Muscle layer of duodenum (tissue), 2 donors: ENCODE measurements at regions not wholly inside any gene's neighbourhood (a gene's known extent, or its start where the extent isn't known, plus 50 kb on each side); places are given as distances from the start of the nearest gene placed in this dataset.

Source experiments
- H3K27ac ChIP-seq: one replicate; pipeline ENCODE4 v1.7.0; 2013; ENCODE audit warnings: mild to moderate bottlenecking, low read length
- H3K27me3 ChIP-seq: one replicate; pipeline ENCODE4 v1.7.0; 2013; ENCODE audit warnings: low read depth, mild to moderate bottlenecking, control low read depth, low read length
- H3K36me3 ChIP-seq, 2 donors: one replicate each; pipeline ENCODE4 v1.7.0; 2013; ENCODE audit warnings: low read length in 2 of 2, control low read depth in 1 of 2, mild to moderate bottlenecking in 1 of 2; ENCODE audit not compliant: insufficient read depth in 2 of 2, control insufficient read depth in 1 of 2
- H3K4me1 ChIP-seq, 2 donors: one replicate each; pipeline ENCODE4 v1.7.0; 2013; ENCODE audit warnings: low read length in 2 of 2, mild to moderate bottlenecking in 2 of 2, control low read depth in 1 of 2, moderate library complexity in 1 of 2; ENCODE audit not compliant: insufficient read depth in 2 of 2, control insufficient read depth in 1 of 2
- H3K4me3 ChIP-seq, 2 donors: one replicate each; pipeline ENCODE4 v1.7.0; 2013; ENCODE audit warnings: low read length in 2 of 2, low read depth in 1 of 2, mild to moderate bottlenecking in 1 of 2
- H3K9me3 ChIP-seq, 2 donors: one replicate each; pipeline ENCODE4 v1.7.0; 2013; ENCODE audit warnings: low read length in 2 of 2, control low read depth in 1 of 2, mild to moderate bottlenecking in 1 of 2; ENCODE audit not compliant: control insufficient read depth in 1 of 2
- donor health status: healthy.

DNA sequence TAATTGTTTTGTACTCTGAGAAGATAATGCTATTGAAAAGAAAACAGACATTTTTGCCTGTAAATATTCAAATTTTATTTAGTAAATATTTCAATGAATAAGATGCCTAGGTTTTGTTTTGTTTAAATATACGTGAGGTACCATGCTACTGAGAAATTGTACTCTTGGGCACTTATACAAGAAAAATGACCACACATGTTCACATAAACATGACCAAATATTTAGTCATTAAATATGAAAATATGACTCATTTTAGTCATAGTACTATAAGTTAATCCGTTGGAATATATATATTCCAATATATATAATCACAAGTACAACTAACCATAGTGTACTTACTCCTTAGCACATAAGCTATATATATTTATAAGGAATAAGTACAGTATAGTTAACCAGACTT, 56.7 kb upstream of the ZNF804A start:
- H3K27ac ChIP-seq, result no peak overlapping the region
- no peaks in the 10 kb centered on the region for H3K36me3 ChIP-seq
- no peaks in the 10 kb centered on the region for H3K4me1 ChIP-seq
- no peaks in the 10 kb centered on the region for H3K9me3 ChIP-seq
- H3K27me3 ChIP-seq, result no peaks in the 10 kb centered on the region
- no peak overlapping the region for H3K4me3 ChIP-seq

DNA sequence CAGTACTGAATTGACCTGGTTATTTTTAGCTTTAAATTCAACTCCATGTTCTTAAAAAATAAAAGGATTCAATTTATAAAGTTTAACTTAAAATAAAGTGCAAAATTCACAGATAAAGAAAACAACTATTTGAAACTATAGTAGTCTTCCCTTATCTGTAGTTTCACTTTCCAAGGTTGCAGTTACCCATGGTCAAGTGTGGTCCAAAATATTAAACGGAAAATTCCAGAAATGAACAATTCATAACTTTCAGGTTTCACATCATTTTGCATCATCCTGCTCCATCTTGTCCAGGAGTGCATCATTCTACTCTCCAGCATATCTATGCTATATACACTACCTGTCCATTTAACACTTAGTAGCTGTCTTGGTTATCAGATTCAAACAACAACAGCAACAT, 54.5 kb upstream of the ZNF804A start:
- Histone ChIP-seq H3K4me3 (no peak overlapping the region), H3K36me3 (no peaks in the 10 kb centered on the region), H3K27me3 (no peaks in the 10 kb centered on the region), H3K27ac (no peak overlapping the region), H3K9me3 (no peaks in the 10 kb centered on the region), H3K4me1 (no peaks in the 10 kb centered on the region)
